Endothelial cell of umbilical vein (primary cell): ENCODE measurements at regions not wholly inside any gene's neighbourhood (a gene's known extent, or its start where the extent isn't known, plus 50 kb on each side); places are given as distances from the start of the nearest gene placed in this dataset.

Experiments used
- BruUV-seq: library from RNA; stranded (reverse); fragments of 400-500 nt; replicated peaks from 2 replicates; lab custom pipeline; 2021; lab: Mats Ljungman, UMichigan
- CTCF ChIA-PET: fragments of 300-600, 350-600 bp; sonication (Branson Sonifier 250); formaldehyde crosslinking; loops from one replicate; lab custom pipeline; 2021; ENCODE audit warnings: antibody characterized with exemption, inconsistent platforms; lab: Charles Lee
- POLR2A ChIA-PET: fragments of 300-600, 350-600 bp; sonication (Branson Sonifier 250); formaldehyde crosslinking; loops from one replicate; lab custom pipeline; 2021; ENCODE audit warnings: antibody characterized with exemption, inconsistent platforms; lab: Charles Lee
- DNase-seq: peaks from one replicate; pipeline ENCODE4 v3.0.0-alpha.2; 2011; ENCODE audit warnings: low read depth, low spot score
- FAIRE-seq: peaks from 2 replicates; lab custom pipeline; 2011; peaks lifted over from hg19 to GRCh38; lab: Jason Lieb, UNC
- H2AFZ ChIP-seq: 2 replicates; pipeline ENCODE4 v1.6.0; 2012; ENCODE audit warnings: low read depth, low read length, control low read depth, inconsistent platforms
- H3K27ac ChIP-seq: 2 replicates; pipeline ENCODE4 v1.5.1; 2011; ENCODE audit warnings: low read depth, mild to moderate bottlenecking, control low read depth, low read length, moderate library complexity; ENCODE audit not compliant: insufficient read depth
- H3K27me3 ChIP-seq, 2 experiments: 2 replicates each; pipeline versions ENCODE4 v1.6.0 to v1.6.1; 2011; ENCODE audit warnings: low read length in 2 of 2, mixed read lengths in 1 of 2; ENCODE audit not compliant: control insufficient read depth in 2 of 2, insufficient read depth in 2 of 2
- H3K36me3 ChIP-seq, 2 experiments: 2 replicates in 1 of 2; 3 replicates in 1 of 2; pipeline ENCODE4 v1.5.1; 2011; ENCODE audit warnings: low read length in 2 of 2, mild to moderate bottlenecking in 1 of 2, moderate library complexity in 1 of 2; ENCODE audit not compliant: control insufficient read depth in 2 of 2, insufficient read depth in 2 of 2; ENCODE audit errors: extremely low read depth in 1 of 2
- H3K4me1 ChIP-seq: 3 replicates; pipeline ENCODE4 v1.5.1; 2011; ENCODE audit warnings: mild to moderate bottlenecking, low read length; ENCODE audit not compliant: control insufficient read depth, insufficient read depth; ENCODE audit errors: extremely low read depth
- H3K4me2 ChIP-seq: 2 replicates; pipeline ENCODE4 v1.6.1; 2011; ENCODE audit warnings: low read length, control low read depth, mixed read lengths; ENCODE audit not compliant: insufficient read depth
- H3K4me3 ChIP-seq, 3 experiments: fragments of 200-600 bp in 1 of 3; sonication (generic), shearing (Covaris generic) in 1 of 3; replicated peaks in 1 of 3; 2 replicates each; pipeline ENCODE4 v1.5.1; 2011 to 2016; ENCODE audit warnings: control low read depth in 3 of 3, low read length in 3 of 3, mild to moderate bottlenecking in 2 of 3, inconsistent platforms in 1 of 3, low read depth in 1 of 3, moderate library complexity in 1 of 3; ENCODE audit not compliant: insufficient read depth in 1 of 3
- H3K79me2 ChIP-seq: 2 replicates; pipeline ENCODE4 v1.6.0; 2012; ENCODE audit warnings: low read length, inconsistent platforms; ENCODE audit not compliant: control insufficient read depth, insufficient read depth
- H3K9ac ChIP-seq: replicated peaks from 2 replicates; pipeline ENCODE3; 2011; ENCODE audit warnings: low read length, control low read depth; ENCODE audit not compliant: insufficient read depth; ENCODE audit errors: extremely low read depth
- H3K9me1 ChIP-seq: replicated peaks from 3 replicates; pipeline ENCODE4 v1.6.0; 2011; ENCODE audit warnings: mild to moderate bottlenecking, low read length; ENCODE audit not compliant: control insufficient read depth, insufficient read depth; ENCODE audit errors: extremely low read depth
- H3K9me3 ChIP-seq: replicated peaks from 2 replicates; pipeline ENCODE4 v1.5.1; 2012; ENCODE audit warnings: low read length, inconsistent platforms; ENCODE audit not compliant: control insufficient read depth, insufficient read depth
- H4K20me1 ChIP-seq: replicated peaks from 2 replicates; pipeline ENCODE3; 2011; ENCODE audit warnings: mild to moderate bottlenecking, low read length; ENCODE audit not compliant: control insufficient read depth, insufficient read depth; ENCODE audit errors: extremely low read depth
- CTCF ChIP-seq, 2 donors: IDR thresholded peaks; 1 replicate in 1 of 2; 2 replicates in 1 of 2; pipeline ENCODE4 v1.5.1; 2011; ENCODE audit warnings: low read length in 2 of 2, mild to moderate bottlenecking in 2 of 2, moderate library complexity in 2 of 2, control low read depth in 1 of 2, inconsistent platforms in 1 of 2, low read depth in 1 of 2; ENCODE audit not compliant: insufficient read depth in 1 of 2; ENCODE audit errors: extremely low read depth in 1 of 2
- EZH2 ChIP-seq: IDR thresholded peaks from 2 replicates; pipeline ENCODE4 v1.6.1; 2012; ENCODE audit warnings: borderline replicate concordance, low read depth, mild to moderate bottlenecking, moderate library complexity, low read length, inconsistent platforms; ENCODE audit not compliant: severe bottlenecking
- FOS ChIP-seq: IDR thresholded peaks from 2 replicates; pipeline ENCODE4 v1.6.1; 2011; ENCODE audit warnings: mild to moderate bottlenecking, low read length, moderate library complexity, borderline replicate concordance; ENCODE audit not compliant: insufficient read depth
- GATA2 ChIP-seq: IDR thresholded peaks from 2 replicates; pipeline ENCODE4 v1.7.0; 2011; ENCODE audit warnings: low read depth, mild to moderate bottlenecking, moderate library complexity, mixed read lengths, low read length; ENCODE audit not compliant: insufficient read length, insufficient read depth
- JUN ChIP-seq: IDR thresholded peaks from 2 replicates; pipeline ENCODE4 v1.6.1; 2011; ENCODE audit warnings: borderline replicate concordance, low read depth; ENCODE audit not compliant: insufficient read length, insufficient read depth
- MAX ChIP-seq: IDR thresholded peaks from 2 replicates; pipeline ENCODE4 v1.6.1; 2011; ENCODE audit not compliant: insufficient read depth, insufficient read length
- MYC ChIP-seq: IDR thresholded peaks from one replicate; pipeline ENCODE4 v1.6.1; 2011; ENCODE audit warnings: mild to moderate bottlenecking, low read depth, low read length
- POLR2A ChIP-seq: IDR thresholded peaks from 2 replicates; pipeline ENCODE4 v1.6.1; 2012; ENCODE audit warnings: low read depth, mild to moderate bottlenecking, control low read depth, low read length
- POLR2AphosphoS5 ChIP-seq: IDR thresholded peaks from 2 replicates; pipeline ENCODE4 v1.6.1; 2012; ENCODE audit warnings: low read depth, mild to moderate bottlenecking, control low read depth, low read length, moderate library complexity; ENCODE audit not compliant: insufficient read depth
- dilution Hi-C: fragments of 300-500 bp; cut with MboI; formaldehyde crosslinking; loops from one replicate; pipeline ENCODE4 v1.15.0; 2019; ENCODE audit warnings: low sequenced_read_pairs; ENCODE audit not compliant: extremely low pct_ligation_motif_present
- intact Hi-C: fragments of 100-400 bp; cut with micrococcal nuclease; formaldehyde crosslinking; loops from one replicate; pipeline ENCODE4 v1.10.0; 2022

GRCh38 chr6:155962276-155962675 is 506.6 kb upstream of the NOX3 start:
- Histone ChIP-seq H3K4me3 (no peak overlapping the region), H4K20me1 (no peaks in the 10 kb centered on the region), H3K9me1 (no peaks in the 10 kb centered on the region), H3K9ac (no peak overlapping the region), H3K9me3 (no peaks in the 10 kb centered on the region), H3K4me1 (no peaks in the 10 kb centered on the region), H3K36me3 (no peaks in the 10 kb centered on the region), H3K4me2 (no peak overlapping the region), H3K27me3 (no peaks in the 10 kb centered on the region), H2AFZ (no peak overlapping the region), H3K27ac (no peak overlapping the region), H3K79me2 (no peaks in the 10 kb centered on the region)
- DNase-seq = no peak
- TF ChIP-seq MYC (no peak), POLR2AphosphoS5 (no peak), CTCF (IDR thresholded peaks at IDR 0.05; ENCODE audit: extremely low read depth in 1 of 2, insufficient read depth in 1 of 2, low read depth in 1 of 2, low read length in 2 of 2) (no peak), GATA2 (no peak), EZH2 (no peak), MAX (no peak), FOS (no peak), JUN (no peak), POLR2A (no peak)
- dilution Hi-C loops = no loop called here
- POLR2A ChIA-PET = no interaction called here
- CTCF ChIA-PET = no interaction called here
- intact Hi-C loops = no loop called here
- no TSS peak for BruUV-seq
- no peak for FAIRE-seq
